ENCODE measurements at regions not wholly inside any gene's neighbourhood (a gene's known extent, or its start where the extent isn't known, plus 50 kb on each side); places are given as distances from the start of the nearest gene placed in this dataset.

GRCh38 chr11:134759855-134760254 lies 347.8 kb upstream of the B3GAT1 start:
- DNase-seq (ENCODE audit: low read depth, low spot score) (no peak), ATAC-seq (no peak)
- Histone ChIP-seq H3K4me3 (replicated peaks in 1 of 2; ENCODE audit: low read depth in 1 of 2, low read length in 2 of 2) (no peak overlapping the region), H3K79me2 (ENCODE audit: insufficient read depth, low read length) (no peaks in the 10 kb centered on the region), H3K27ac (ENCODE audit: low read depth, low read length) (no peak overlapping the region), H3K27me3 (ENCODE audit: insufficient read depth, low read length) (peaks cover 17% of the 10 kb centered on the region; the same call in 1 of the 2 replicates), H3K9me3 (ENCODE audit: control insufficient read depth in 1 of 2, insufficient read depth in 1 of 2, low read depth in 1 of 2, low read length in 2 of 2) (no peaks in the 10 kb centered on the region), H3K4me2 (ENCODE audit: low read length) (no peak overlapping the region), H3K9me2 (ENCODE audit: insufficient read depth) (no peaks in the 10 kb centered on the region), H3K36me3 (ENCODE audit: control insufficient read depth in 1 of 2, insufficient read depth in 2 of 2, low read length in 2 of 2) (no peaks in the 10 kb centered on the region), H3K9ac (ENCODE audit: low read length) (no peak overlapping the region), H4K20me1 (ENCODE audit: insufficient read depth) (no peaks in the 10 kb centered on the region), H2AFZ (ENCODE audit: low read depth, low read length, poor library complexity, severe bottlenecking) (no peak overlapping the region), H3K4me1 (ENCODE audit: control insufficient read depth in 1 of 2, insufficient read depth in 2 of 2, low read length in 2 of 2) (no peaks in the 10 kb centered on the region)
- RAD21 ChIA-PET (ENCODE audit: low non-redundant PET in 1 of 2, low total read pairs in 2 of 2, uncharacterized antibody in 2 of 2, unreplicated experiment in 2 of 2), result no interaction called here
- no TSS peak for BruUV-seq (replicated peaks)
- CTCF ChIA-PET, result no interaction called here
- POLR2A ChIA-PET, result no interaction called here
- TF ChIP-seq ZFX (IDR thresholded peaks at IDR 0.05) (no peak), SRF (IDR thresholded peaks at IDR 0.05; ENCODE audit: low read depth) (no peak), REST (IDR thresholded peaks at IDR 0.05; ENCODE audit: low read depth) (no peak), EZH2phosphoT487 (IDR thresholded peaks at IDR 0.05; ENCODE audit: borderline replicate concordance) (no peak), ELF1 (IDR thresholded peaks at IDR 0.05; ENCODE audit: borderline replicate concordance, low read depth) (no peak), YY1 (IDR thresholded peaks at IDR 0.05; ENCODE audit: extremely low read depth, insufficient replicate concordance, low read depth, low read length) (no peak), TCF7L2 (IDR thresholded peaks at IDR 0.05; ENCODE audit: borderline replicate concordance, extremely low read depth, insufficient read depth, insufficient read length) (no peak), SP1 (IDR thresholded peaks at IDR 0.05; ENCODE audit: low read depth) (no peak), CEBPB (IDR thresholded peaks at IDR 0.05; ENCODE audit: low read depth) (no peak)
- intact Hi-C loops (cut with micrococcal nuclease), result no loop called here

All from HCT116 (cell line).